Non-pigmented ciliary epithelial cell (primary cell): ENCODE measurements at regions not wholly inside any gene's neighbourhood (a gene's known extent, or its start where the extent isn't known, plus 50 kb on each side); places are given as distances from the start of the nearest gene placed in this dataset.
A peak's percentile ranks its signal among the peaks of the same experiment; 100 is the strongest.
"Not testable (repeated sequence)": the region's sequence is repeated elsewhere in the genome, so short reads cannot be mapped to it uniquely, and the experiment has no call there.

ENCODE experiments used
- DNase-seq: peaks from one replicate; pipeline ENCODE4 v3.0.0-alpha.2; 2010; ENCODE audit warnings: low read depth

DNA sequence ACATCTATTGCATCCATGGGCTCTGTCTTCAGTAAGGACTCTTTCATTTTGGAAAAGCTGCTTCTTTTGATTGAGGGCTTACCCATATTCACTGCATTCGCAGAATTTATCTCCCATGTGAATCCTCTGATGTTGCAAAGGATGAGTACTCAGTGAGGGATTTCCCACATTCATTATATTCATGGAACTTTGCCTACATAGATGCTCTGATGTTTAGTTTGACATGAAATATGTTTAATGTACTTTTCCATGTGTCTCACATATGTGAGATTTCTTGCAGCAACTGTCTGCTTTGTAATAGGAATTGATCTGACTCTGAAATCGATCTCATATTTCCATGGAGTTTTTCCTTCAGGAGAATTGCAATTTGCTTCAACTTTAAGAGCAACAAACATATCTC, 1699.6 kb upstream of the FLRT2 start:
- no peak for DNase-seq

DNA sequence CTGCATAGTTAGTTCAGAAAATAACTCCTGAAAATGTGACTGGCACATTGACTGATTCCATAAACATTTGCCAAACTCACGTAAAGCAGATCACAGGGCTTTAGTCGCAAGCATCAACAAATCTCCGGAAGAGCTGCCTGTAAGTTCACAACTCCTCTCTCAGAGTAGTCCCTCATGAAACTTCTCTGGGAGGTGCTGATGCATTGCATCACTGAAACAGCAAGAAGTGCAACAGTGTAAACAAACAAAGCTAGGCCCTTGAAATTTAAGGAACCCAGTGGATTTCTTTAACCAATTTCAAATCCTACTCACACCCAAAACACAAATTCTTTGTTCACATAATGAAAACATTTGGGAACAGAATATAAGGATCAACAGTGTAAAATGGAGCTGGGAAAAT, 1691.7 kb upstream of the FLRT2 start:
- DNase-seq: no peak

GRCh38 chr14:83842547-83842946, 1687.4 kb upstream of the FLRT2 start:
- DNase-seq: no peak

DNA sequence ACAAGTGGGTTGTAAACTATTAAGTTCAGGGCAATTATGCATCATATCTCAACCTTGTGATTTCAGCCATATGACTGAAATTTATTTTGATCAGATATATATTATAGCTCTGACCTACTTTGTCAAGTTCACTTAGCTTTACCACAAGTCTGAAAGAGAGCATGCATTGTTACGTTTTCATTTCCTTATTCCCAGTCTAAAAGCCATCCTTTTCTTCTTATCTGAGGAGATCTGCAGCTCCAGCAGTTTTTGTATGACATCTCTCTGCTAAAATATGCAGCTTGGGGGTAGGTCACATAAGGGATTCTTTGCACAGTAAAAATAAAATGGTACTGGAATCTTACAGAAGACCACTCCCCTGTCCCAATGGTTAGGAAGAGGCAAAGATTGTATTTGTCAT, 1682.8 kb upstream of the FLRT2 start:
- no peak for DNase-seq

DNA sequence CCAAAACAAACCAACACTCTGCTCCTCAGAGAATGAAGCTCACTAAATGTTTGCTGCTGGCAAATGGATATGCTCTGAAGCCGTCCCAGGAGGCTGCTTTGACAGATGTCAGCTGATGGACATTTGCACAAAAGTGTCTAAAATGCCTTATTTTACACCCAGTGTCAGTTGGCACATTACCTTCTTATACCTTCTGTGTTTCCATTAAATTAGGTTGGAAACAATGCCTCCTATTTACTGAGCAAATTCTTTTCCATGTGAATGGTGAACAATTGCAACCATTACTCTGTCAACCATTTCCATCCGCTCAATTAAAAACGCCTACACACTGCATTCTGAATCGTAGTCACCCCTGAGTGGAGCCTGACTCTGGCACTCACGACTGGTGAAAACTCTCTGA, 1679.9 kb upstream of the FLRT2 start:
- no peak for DNase-seq

DNA sequence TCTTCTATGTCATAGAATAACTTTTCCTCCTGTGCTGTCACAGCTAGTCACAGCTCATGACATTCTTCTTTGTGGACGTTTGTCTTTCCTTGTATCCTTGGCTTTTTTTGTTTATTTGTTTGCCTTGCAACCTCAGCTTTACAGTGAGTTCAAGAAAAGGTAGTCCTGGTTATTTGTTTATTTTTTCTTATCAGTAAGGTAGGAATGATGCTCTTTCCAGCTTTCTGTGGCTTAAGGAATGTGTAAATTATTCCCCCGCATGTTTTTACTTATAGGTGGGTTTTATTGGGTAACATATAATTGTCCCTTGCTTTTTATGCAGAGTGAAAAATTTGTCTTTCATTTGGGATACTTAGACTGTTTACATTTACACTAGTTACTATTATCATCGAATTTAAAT, 1673.6 kb upstream of the FLRT2 start:
- no peak for DNase-seq

DNA sequence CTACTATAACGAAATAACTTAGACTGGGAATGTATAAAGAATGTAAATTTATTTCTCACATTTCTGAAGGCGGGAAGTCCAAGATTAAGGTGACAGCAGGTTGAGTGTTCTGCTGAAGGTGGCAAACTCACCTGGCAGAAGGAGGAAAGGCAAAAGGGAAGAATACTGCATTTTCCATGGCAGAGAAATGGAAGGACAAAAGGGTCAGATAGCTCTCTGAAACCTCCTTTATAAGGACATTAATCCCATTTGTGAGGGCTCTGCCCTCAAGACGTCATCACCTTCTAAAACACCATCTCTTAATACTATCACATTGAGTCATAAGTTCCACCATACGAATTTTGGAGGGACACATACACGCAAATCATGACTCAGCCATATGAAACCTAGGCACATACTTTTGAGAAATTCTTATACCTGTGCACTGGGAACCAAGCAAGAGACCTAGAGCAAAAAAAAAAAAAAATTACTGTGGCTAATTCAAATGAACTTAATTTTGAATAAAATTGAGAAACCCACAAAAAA, 1669.3 kb upstream of the FLRT2 start:
- DNase-seq: no peak

DNA sequence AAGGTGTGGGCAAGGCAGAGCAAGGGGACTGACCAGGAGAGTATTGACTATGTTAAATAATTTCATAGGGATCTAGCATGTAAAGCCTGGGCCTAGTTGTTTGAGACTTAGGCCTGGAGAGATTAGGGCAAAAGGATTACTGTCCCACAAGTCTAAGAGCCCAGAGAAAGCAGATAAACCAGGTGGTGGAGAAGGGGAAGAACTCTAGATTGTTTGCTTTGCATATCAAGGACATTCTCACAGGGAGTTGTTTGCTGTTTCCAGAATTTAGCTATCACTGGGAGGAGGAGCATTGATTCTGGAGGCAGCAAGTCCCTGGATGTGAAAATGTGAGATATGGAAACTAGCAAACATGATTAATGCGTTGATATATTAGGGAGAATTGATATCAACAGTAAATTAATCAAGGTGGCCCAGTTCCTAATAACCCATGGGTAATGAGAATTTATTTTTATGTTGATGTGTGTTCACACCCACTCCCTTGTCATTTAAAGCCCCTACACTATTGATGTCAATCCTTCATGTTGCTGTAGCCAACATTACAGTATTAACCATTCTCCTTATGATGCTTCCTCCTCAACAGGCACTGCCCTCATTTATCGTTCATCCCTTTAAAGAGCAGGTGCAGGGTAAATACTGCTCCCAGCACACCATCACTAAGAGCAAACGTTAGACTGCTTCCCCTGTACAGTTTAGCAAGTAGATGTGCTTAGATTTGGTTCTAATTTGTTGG, 1666.7 kb upstream of the FLRT2 start:
- DNase-seq: no peak

DNA sequence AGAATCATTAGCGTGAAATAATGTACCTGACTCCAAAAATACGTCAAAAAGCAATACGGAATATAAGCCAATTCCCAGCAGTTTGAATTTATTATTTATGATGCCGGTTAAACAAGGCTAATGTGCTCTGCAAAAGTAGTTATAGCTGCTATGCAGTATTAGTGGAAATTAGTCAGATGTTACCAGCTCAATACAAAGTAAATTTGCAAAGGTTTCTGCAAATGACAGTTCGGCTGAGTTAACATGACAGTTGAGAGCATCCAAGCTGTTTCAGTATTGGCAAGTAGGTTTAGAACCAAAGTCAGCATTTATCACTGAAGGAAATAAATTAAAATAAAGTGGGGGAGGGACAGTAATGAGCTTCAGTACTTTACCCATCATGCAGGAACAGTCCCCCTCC, 1665.8 kb upstream of the FLRT2 start:
- DNase-seq: no peak

- DNase-seq: no peak
Observed at GRCh38 chr14:83867566-83868225, 1662.2 kb upstream of the FLRT2 start.

DNA sequence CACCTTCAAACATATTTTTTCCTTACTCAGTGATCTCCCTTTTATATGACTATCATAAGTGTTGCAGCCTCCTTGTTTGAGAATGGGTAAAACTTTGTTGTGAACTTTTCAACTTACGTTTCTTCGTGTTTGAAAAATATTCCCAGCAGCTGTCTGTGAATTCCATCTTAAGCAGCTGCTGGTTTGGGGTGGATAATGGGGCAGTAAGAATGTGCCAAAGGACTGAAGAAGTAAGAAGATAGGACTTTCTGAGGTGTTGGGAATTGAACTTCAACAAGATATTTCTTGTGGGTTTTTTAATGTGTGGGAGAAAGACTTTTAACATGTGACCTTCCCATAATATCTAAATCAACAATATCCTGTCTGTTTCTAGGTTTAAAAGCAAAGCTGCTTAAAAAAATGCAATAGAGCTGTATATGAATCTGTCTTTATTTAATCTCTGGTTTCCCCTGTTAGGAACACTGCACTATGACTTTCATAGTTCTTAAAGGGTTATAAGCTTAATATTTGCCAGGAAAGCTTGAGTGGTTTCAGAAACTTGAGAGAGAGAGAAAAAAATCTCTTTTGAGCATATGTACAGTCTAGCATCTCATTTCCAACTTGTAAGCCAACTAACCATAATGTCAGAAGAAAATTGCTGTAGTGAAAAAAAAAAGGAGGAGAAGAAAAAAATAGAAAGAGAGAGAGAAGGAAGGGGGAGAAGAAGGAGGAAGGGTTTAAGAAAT, 1659.2 kb upstream of the FLRT2 start:
- DNase-seq: no peak

- DNase-seq: no peak
Observed at GRCh38 chr14:83873669-83874068, 1656.3 kb upstream of the FLRT2 start.

DNA sequence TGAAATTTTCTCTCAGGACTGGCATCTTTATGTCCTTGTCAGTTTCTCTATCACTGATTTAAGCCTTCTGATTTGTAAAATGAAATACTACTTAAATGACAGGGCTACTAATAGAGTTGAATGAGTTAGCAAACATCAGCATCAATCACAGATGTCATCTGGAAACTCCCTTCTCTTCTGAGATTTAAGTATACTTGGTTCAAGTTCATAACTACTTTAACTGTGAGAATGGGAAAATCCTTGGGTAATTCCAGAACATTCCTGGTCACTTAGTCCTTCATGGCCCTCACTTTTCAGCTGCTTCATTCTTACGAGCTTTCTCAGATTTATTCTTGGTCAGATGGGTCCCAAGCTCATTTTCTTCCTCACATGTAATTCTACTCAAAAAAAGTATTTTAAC, 1655.3 kb upstream of the FLRT2 start:
- DNase-seq: peak; percentile 10

DNA sequence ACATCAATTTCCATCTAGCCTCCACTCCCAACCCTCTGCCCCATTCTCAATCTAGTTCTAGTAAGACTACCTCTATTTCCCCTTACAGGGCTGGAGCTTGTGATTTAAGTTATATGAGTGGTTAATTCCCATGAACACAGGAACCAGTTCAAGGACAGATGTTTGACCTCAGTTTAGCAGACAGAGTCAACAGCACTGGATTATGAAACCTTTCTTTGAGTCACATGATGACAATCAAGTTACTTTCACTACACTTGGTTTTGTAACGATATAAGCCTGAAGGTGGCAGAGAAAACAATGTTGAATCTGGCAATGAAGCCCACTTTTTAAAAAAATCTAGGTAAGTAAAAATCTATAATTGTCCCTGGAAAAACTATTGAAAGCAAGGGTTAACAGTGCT, 1646.2 kb upstream of the FLRT2 start:
- DNase-seq: no peak

DNA sequence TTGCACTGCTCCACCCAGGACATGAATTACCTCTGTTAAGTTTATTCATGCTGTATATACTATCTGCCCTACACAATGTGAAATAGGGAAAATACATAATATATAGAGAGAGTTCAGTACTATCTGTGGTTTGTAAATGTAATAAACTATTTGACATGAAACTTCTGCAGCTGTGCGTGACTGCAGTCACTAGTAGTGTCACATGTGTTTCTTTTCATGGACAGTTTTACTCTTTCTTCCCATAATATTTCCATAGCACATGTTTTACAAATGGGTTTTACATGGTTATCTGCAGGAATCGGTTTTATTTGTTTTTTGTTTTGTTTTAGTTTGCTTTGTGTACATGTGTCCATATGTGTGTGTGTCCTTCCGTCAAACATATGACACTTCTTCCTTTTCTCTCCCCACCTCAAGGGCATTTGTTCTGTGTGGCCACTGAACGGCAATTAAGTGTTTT, 1644.1 kb upstream of the FLRT2 start:
- DNase-seq: no peak

GRCh38 chr14:83887866-83888265, 1642.1 kb upstream of the FLRT2 start:
- no peak for DNase-seq

- DNase-seq: no peak
Observed at GRCh38 chr14:83893447-83893846, 1636.5 kb upstream of the FLRT2 start.

- no peak for DNase-seq
Observed at GRCh38 chr14:83894568-83894967, 1635.4 kb upstream of the FLRT2 start.

- DNase-seq: not testable (repeated sequence)
Observed at GRCh38 chr14:83898558-83898957, 1631.4 kb upstream of the FLRT2 start.

- DNase-seq: no peak
Observed at GRCh38 chr14:83899706-83900105, 1630.2 kb upstream of the FLRT2 start.

GRCh38 chr14:83905157-83905556, 1624.8 kb upstream of the FLRT2 start:
- no peak for DNase-seq

GRCh38 chr14:83908419-83908818, 1621.5 kb upstream of the FLRT2 start:
- no peak for DNase-seq

DNA sequence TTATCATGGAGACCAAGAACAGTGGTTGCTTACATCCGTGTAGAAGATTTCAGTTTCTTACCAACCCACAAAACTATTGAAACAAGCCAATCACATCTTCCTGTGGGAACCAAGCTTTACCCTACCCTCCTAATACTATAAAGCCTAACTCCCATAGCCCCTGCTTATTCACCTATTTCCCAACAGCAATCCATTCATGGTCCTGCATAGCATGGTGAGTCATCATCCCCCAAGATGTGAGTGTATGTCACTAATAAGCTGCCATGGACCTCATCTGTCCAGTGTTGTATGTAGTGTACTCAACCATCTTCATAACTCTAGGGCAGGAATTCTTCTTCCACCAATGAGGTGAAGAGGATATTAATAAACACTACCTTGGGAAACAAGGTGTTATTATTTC, 1620.4 kb upstream of the FLRT2 start:
- DNase-seq: no peak
